Kidney tubule cell (primary cell): ENCODE measurements at regions not wholly inside any gene's neighbourhood (a gene's known extent, or its start where the extent isn't known, plus 50 kb on each side); places are given as distances from the start of the nearest gene placed in this dataset.
"Not testable (repeated sequence)": the region's sequence is repeated elsewhere in the genome, so short reads cannot be mapped to it uniquely, and the experiment has no call there.

ENCODE experiments used
- DNase-seq: peaks from one replicate; pipeline ENCODE4 v3.0.0-alpha.2; 2018; ENCODE audit warnings: low spot score

DNA sequence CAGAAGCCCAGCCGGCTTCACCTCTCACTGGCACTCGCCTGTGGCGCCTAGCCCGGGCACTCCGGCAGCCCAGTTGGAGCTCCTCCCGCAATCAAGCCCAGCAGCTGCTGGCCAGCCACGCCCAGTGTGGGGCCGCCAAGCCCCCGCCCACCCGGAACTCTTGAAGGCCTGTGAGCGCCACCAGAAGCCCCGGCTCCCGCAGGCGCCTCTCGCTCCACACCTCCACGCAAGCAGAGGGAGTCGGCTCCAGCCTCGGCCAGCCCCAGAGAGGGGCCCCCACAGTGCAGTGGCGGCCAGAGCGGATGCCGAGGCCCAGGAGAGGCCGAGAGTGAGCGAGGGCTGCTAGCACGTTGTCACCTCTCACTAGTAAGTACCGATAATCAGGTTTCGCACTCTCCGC, 240.7 kb downstream of the TFEC start:
- DNase-seq = no peak

DNA sequence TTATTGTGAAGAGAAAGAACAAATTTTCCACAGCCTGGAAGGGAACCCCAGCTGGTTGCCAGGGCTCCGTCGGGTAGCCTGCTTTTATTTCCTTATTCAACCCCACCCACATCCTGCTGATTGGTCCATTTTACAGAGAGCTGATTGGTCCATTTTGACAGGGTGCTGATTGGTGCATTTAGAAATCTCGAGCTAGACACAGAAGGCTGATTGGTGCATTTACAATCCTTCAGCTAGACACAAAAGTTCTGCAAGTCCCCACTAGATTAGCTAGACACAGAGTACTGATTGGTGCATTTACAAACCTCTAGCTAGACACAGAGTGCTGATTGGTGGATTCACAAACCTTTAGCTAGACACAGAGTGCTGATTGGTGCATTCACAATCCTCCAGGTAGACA, 241.1 kb downstream of the TFEC start:
- DNase-seq = not testable (repeated sequence)

DNA sequence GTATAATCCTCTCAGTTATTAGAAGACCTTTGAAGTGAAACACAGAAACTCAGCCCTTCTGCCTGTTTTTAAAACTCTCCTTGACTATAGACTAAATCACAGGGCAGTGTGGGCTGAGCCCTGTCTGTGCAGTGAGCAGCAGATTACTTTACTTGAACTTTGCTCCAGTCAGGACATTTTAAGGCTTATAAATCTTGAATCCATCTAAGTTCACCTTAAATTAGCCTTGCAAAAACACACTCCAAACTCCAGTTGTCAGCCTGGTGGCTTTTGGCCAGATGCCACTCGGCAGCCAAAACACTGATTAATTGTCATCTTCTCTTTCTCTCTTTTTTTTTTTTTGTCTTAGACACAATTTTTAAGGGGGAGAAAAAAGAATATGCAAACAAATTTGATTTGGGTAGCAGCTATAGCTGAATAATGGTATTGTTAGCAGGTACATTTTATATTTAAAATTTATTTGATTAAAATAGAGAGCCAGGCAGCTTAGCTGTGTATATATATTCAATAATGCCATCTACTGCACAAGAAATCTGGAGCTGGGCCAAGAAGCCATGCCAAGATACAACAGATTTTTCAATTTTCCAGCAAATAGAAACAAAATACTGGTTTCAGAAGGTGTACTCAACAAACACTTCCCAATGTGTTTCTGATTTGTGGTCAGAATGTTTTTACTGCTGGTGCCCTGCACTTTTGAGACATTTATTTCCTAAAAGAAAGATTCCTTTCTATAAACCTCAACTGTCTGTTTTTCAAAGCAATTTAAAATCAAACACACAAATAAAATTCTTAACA, 247.7 kb downstream of the TFEC start:
- DNase-seq = no peak

DNA sequence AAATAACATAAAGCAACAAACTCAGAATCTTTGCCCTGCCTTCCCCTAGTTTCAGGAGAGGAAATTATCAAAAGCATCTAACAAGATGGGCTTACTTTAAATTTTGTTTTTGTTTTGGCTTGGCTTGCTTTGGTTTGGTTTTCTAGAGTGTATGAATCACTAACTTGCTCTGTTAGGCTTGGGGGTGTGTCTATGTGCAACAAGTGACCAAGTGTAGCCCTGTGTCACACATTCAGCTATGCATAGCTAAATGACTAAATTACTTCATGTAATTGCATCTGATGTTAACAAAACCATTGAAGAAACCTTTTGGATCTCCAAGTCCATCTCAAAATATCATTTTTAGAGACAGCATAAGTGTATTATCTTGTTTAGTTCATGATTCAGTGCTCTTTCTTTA, 251.0 kb downstream of the TFEC start:
- peak; percentile 24 for DNase-seq

DNA sequence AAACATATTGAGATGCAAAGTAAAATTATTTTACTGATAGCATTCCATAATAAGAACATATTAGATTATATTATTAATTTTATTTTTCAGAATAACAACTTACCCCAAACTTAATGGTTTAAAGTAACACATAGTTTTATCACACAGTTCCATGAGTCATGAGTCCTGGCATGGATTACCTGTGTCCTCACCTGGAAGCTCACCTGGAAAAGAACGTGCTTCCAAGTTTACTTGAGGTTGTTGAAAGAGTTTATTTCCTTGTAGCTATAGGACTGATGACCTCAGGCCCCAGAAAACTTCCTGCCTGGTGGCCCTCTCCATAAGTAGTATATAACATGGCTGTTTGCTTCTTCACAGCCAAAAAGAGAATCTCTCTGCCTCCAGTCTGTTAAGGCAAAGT, 254.6 kb downstream of the TFEC start:
- DNase-seq = peak; percentile 26

DNA sequence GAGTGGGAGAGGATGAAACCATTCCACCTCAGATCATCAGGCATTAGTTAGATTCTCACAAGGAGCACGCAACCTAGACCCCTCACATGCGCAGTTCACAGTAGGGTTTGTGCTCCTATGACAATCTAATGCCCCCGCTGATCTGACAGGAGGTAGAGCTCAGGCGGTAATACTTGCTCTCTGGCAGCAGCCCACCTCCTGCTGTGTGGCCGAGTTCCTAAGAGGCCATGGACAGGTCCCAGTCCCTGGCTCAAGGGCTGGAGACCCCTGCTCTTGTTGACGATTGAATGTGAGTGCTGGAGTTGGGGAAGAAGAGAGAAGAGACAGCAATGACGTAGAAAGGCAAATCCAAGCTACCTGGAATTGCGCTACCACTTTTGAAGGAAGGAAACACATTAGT, 267.2 kb downstream of the TFEC start:
- no peak for DNase-seq

DNA sequence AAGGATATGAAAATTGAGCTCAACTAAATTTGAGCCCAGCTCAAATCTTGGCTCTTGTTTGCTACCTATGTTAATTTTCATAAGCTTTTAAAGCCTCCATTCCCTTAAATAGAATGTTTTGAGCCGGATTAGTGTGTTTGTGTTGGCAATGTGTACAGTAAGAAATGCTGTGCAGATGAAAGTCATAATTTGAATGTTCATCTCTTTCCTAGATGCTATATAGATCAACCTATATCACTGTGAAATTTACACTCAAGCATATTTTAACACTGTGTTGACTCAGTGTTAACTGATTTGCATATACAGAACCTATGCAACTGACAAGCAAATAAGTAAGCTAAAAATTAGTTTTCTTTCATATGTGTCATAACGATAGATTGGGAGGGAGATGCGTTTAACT, 272.5 kb downstream of the TFEC start:
- no peak for DNase-seq

DNA sequence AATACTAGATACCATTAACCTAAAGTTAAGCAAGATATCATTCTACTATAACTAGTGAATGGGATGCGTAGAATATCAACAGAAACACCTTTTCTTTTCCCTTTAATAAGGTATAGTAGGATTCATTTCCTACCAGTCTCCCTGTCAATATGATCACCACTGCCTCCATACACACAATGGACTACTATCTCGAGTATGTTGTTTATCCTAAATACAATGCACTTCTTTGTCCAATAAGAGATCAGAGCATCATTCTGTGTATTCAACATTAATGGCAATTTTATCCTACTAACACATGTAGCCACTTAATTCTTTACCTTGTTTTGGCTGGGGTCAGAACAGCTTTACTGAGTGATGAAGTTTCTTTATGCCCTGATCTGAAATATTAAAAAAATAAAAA, 276.3 kb downstream of the TFEC start:
- DNase-seq = no peak

DNA sequence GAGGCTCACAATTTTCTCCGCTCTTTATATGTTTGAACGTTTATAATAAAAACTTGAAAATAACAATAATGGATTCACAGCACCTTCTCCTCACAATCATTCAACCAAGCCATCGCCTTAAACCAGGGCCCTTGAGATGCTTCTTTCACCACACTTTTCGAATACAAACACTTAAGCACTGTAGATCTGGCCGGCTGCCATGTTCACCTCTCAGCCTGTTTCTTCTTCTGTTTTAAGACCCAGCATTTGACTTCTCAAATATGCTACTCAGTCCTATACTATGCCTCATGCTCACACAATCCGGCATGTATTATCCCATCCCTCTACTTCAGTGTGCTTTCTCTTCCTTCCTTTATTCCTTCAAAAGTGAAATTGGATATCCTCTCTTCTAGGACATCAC, 280.6 kb downstream of the TFEC start:
- no peak for DNase-seq

DNA sequence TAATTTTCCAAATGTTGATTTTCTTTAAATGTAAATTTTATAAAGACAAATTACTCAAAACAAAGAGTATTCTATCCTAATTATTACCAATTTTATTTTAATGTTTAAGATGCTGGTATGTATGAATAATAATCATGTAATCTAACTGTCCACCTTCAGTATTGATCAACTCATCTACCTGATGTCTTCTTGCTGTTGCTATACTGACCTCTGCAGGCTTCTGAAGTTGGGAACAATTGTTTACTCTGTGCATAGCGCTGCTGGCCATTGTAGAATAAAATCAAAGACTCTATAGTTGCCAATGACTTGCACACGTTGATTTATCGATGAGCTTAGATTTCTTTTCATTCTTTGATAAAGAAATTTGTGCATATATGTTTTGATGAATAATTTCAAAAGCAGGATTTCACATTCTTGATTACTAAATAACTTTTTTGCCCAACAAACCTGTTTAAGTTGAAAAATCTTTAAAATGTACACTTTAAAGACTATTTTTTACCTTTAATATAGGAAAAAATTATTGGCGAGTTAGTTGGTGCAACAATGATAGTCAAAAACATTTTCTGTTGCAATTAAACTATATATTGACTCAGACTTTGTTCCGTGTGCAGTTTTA, 282.3 kb downstream of the TFEC start:
- DNase-seq = no peak

DNA sequence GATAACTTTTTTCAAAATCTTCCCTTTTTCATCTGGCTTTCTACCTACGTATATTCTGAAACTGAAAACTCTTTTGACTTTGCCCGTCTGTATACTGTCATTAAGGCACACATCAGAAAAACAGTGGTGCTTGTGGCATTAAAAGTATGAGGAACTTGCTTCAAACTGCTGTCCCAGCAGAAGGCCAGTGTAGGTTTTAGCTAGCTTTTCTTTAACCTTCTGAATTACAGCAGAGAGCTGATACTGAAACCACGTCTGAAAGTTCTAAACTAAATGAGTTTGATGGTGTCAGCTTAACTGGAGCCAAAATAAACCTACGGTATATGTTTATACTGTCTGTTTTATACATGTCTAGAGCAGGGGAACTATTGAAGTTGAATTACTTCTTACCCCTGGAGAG, 283.4 kb downstream of the TFEC start:
- peak; percentile 11 for DNase-seq

DNA sequence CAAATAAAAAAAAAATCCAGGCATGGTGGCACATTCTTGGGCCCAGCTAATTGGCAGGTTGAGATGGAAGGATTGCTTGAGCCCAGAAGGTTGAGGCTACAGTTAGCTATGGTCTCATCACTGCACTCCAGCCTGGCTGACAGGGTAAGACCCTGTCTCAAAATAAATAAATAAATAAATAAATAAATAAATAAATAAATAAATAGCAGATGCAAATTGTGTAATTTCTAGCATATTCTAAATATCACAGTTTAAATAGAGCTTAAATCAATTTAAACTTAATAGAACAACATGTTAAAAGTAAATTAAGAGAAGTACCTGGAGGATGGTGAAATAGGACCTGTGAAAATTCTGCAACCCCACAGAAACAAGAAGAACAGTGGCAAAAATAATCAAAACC, 290.5 kb downstream of the TFEC start:
- no peak for DNase-seq

DNA sequence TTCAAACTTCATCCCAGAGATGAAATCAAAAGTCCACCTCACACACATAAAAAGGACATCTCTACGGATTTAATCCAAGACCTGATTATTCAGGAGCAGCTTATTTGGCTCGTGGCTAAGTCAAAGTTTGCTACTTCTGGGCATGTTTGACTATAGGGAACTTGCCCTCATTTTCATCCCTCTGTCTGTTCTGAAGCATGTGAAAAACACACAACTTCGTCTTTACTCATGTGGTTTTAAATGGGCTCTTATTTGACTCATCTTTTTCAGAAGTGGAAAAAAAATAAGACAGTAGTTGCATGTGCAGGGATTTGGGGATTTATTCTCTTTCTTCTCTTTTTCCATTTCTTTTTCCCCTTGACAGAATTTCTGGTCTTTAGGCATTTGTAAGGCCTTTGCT, 295.9 kb downstream of the TFEC start:
- no peak for DNase-seq

DNA sequence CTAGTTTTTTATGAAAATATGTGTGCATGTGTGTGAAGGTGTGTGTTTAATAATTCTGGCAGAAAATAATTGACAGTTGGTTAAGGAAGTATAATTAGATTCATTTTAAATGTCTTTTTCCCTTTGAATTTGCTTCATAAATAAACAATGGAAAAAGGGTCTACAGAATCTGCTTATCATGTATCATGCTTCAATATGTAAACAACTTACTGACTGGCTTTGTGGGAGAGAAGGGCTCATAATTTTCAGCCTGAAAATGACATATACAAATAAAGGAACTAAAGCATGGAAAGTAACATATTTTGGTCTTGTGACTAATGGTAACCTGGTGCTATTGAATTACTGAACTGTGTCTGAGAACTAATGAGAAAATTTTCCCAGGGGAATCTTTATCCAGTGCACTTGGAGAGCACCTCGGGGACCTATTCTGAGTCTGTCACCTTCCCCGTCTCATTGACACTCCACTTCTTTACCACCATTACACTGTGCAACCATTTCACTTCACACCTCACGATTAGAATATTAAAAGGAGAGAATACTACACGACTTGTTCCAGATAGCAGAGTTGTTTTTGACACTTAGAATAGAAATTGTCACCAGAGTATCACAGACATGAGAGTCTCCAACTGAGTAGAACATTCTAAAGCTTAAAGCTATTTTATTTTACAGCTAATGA, 298.6 kb downstream of the TFEC start:
- DNase-seq = no peak

DNA sequence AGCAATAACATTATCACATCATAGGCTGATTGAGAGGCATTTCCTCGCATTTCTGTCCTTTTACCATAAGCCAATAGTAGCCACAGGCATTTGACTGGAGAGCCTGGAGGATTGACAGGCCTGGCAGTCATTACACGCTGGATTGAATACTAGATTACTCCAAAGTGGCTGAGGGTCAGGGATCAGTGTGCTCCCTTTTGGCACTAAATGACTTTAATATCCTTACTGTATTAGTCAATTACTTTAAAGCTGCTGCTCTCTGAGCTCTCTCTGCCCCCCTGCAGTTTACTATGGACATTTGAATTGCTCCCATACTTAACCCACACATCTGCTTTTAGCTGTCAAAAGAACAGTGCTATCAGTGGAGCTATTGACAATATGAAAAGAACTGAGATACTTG, 302.0 kb downstream of the TFEC start:
- DNase-seq = no peak

DNA sequence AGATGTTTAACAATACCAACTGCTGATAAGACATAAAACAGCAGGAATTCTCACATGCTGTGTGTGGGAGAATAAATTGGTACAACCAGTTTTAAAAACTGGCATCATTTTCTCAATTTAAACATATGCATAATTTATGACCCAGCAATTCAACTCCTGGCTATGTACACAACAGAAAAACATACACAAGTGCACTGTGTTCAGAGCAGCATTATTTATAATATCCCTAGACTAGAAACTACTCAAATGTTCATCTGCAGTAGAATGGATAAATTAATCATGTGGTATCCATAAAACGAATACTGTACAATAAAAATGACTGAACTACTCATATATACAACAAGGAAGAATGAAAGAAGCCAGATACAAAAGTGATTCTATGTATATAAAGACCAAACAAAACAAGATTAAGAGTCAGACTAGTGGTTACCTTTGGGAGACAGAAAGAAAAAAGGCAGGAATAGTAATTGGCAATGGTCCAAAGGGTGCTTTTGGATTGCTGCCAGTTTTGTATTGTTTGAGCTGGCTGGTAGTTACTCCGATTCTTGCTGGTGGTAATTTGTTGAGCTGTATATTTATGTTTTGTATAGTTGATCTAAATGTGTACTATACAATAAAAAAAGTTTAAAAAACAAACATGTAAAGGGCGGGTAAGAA, 306.0 kb downstream of the TFEC start:
- peak; percentile 16 for DNase-seq

DNA sequence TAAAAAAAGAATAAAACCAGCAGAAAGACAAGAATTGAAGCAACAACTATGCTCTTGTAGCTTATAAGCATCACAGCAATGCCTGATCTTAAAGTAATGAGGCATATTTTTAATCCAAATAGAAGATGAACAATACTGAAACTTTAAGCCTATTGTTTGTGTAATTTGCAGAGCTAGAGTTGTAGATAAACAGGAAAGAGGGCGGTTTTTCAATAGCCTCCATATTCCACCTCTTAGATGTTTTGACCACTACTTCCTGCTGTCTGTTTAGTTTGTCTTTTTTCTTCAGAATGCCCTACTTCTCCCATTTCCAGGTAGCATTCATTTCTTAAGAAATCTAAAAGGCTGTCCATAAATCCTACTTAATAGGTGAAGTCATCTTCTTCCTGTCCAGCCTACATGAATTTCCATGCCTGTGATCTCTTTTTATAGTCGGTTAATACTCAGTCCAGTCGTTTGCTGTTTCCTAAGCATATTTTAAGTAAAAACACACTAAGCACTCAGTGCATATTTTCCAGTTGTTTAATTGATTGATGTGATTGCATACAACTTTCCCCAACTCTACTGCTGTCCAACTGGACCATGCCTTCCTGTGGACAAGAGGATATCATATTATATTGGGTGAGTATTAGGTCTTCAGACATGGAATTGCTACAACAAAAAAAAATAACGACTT, 308.1 kb downstream of the TFEC start:
- DNase-seq = no peak

DNA sequence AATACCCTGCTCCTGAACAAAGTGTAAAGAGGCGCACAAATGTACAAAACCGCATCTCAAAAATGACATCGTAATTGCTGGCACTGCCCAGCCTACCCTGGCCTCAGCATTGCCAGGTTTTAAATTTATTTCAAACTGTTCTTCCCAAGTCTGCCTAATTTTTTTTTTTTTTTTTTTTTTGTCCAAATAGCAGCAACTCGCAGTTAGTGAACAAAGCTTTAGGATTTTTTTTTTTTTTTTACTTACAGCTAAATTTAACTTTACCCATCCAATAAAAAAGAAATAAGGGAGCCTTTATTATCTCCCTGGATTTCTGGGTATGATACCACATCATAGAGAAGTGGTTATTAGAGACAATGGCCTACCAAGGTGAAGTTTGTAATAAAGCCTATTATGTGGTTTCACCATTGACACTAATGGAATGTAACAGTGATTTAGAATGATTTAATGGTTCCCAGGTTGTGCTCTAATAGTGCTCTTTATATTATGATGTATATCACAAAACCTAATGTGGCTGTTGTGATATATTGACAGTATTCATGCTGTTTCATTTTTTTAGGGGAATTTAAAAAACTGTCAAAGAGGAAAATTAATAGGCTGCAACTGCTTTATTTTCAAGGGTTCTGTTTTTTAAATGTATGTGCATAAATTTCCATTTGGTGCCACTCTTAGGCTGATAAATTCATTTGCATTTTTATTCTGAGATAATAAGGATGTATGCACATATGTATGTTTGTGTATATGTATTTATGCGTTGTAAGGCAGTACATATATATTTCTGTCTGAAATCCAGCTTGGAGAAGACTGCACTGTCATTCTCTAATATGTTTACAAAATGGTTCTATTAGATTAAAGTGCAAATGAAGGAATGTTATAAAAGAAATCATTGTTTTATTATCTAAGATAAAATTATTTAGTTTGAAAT, 309.0 kb downstream of the TFEC start:
- no peak for DNase-seq

DNA sequence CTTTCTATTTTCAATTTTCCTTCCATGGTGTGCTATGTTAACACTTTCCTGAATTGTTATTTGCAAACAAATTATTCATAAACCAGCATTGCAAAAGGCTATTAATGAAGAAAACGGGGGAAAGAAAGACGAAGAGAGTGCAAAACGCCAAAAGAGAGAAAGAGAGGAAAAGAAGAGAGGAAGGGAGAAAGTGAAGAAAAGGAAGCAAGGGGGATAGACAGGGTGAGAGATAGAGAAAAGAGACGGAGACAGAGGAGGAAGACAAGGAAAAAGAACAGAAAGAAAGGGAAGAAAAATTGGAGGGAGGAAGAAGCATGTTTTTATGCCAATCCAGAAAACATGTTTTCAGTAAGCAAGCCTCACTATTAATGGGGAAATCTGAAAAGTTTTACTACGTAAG, 310.6 kb downstream of the TFEC start:
- DNase-seq = no peak

DNA sequence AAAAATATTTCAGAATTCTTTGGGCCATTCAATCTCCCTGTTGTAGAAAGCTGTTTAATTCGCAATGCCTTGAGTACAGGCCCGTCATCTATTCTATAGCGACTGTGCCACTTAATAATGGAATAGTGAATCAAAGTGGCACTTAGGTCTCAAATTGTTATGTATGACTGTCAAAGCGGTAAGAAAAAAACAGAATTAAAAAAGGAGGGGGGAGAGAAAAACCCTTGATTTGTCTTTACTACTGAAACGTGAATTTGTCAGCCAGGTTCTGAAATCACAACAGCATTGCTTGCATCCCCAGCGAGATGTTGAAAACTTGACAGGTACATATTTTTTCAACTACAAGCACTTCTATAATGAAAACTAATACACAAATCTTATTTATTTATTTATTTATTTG, 320.9 kb downstream of the TFEC start:
- no peak for DNase-seq

DNA sequence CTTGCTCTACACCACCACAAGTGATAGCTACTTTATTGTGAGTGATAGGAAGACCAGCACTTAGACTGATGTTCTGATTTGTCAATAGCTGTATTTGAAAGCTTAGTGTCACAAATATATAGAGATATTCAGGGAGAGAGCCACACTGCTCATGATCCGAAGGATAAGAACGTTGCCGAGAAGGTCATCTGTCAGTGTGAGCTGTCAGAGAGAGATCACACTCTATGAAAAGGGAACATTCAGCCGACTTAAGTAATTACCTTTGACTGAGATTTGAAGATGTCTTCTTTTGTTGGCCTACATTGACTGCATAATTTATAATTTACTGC, 322.6 kb downstream of the TFEC start:
- DNase-seq = no peak
